KMS-11 (cell line): ENCODE measurements at regions not wholly inside any gene's neighbourhood (a gene's known extent, or its start where the extent isn't known, plus 50 kb on each side); places are given as distances from the start of the nearest gene placed in this dataset.

Source experiments
- H2AFZ ChIP-seq: fragments of 200-600 bp; sonication (generic); 2 replicates; pipeline ENCODE4 v1.6.1; 2016; ENCODE audit warnings: antibody characterized with exemption, mixed run types, low read depth
- H3K27ac ChIP-seq: fragments of 200-600 bp; sonication (generic); 2 replicates; pipeline ENCODE4 v1.6.1; 2016; ENCODE audit warnings: mild to moderate bottlenecking, mixed run types
- H3K27me3 ChIP-seq: fragments of 200-600 bp; sonication (generic); 2 replicates; pipeline ENCODE4 v1.6.1; 2017; ENCODE audit warnings: mild to moderate bottlenecking, low read depth, mixed run types, moderate library complexity; ENCODE audit not compliant: insufficient read depth
- H3K36me3 ChIP-seq: fragments of 200-600 bp; sonication (generic); 2 replicates; pipeline ENCODE4 v1.6.1; 2017; ENCODE audit warnings: mild to moderate bottlenecking, mixed run types; ENCODE audit not compliant: insufficient read depth
- H3K4me1 ChIP-seq: fragments of 200-600 bp; sonication (generic); 2 replicates; pipeline ENCODE4 v1.6.1; 2016; ENCODE audit warnings: mild to moderate bottlenecking, low read depth, mixed run types; ENCODE audit not compliant: poor library complexity, severe bottlenecking
- H3K4me2 ChIP-seq: fragments of 200-600 bp; sonication (generic); 2 replicates; pipeline ENCODE4 v1.7.0; 2016; ENCODE audit warnings: mild to moderate bottlenecking, mixed run types
- H3K4me3 ChIP-seq: fragments of 200-600 bp; sonication (generic); IDR thresholded peaks from 2 replicates; pipeline ENCODE4 v1.6.1; 2017; ENCODE audit warnings: low read depth, low read length, mixed read lengths; ENCODE audit not compliant: insufficient read depth
- H3K79me2 ChIP-seq: fragments of 200-600 bp; sonication (generic); 2 replicates; pipeline ENCODE4 v1.6.1; 2016; ENCODE audit warnings: low read depth, mixed run types; ENCODE audit not compliant: insufficient read depth
- H3K9ac ChIP-seq: fragments of 200-600 bp; sonication (generic); 2 replicates; pipeline ENCODE4 v1.6.1; 2016; ENCODE audit warnings: mild to moderate bottlenecking, mixed run types
- H4K20me1 ChIP-seq: fragments of 200-600 bp; sonication (generic); 2 replicates; pipeline ENCODE4 v1.6.1; 2016; ENCODE audit warnings: mild to moderate bottlenecking, mixed run types; ENCODE audit not compliant: insufficient read depth
- TF ChIP-seq, protein P1 (sequence below): fragments of 200-600 bp; sonication (generic); conservative IDR thresholded peaks from 2 replicates; pipeline ENCODE4 v1.6.1; 2017; ENCODE audit warnings: low read depth, mild to moderate bottlenecking, antibody characterized with exemption, low read length, moderate library complexity, mixed read lengths

DNA sequence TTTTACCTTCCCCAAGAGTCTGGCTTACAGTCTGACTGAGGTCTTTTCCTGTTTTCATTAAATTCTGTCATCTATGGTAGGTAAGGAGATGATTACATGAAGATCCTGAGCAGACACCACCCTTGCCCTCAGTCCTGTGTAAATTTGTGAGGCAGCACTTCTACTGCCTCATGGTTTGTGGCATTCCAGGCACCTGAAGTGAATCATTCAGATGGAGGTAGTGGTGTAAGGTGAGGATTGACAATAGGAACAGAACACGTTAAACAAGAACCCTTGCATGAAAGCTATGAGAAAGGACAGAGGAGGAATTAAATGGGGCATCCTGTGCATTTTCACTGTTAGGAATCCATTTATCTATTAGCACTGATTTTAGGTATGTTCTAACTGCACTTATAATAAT is 618.6 kb downstream of the TLL1 start:
- H4K20me1 ChIP-seq: no peaks in the 10 kb centered on the region
- no peaks in the 10 kb centered on the region for H3K36me3 ChIP-seq
- TF ChIP-seq, protein P1, sequence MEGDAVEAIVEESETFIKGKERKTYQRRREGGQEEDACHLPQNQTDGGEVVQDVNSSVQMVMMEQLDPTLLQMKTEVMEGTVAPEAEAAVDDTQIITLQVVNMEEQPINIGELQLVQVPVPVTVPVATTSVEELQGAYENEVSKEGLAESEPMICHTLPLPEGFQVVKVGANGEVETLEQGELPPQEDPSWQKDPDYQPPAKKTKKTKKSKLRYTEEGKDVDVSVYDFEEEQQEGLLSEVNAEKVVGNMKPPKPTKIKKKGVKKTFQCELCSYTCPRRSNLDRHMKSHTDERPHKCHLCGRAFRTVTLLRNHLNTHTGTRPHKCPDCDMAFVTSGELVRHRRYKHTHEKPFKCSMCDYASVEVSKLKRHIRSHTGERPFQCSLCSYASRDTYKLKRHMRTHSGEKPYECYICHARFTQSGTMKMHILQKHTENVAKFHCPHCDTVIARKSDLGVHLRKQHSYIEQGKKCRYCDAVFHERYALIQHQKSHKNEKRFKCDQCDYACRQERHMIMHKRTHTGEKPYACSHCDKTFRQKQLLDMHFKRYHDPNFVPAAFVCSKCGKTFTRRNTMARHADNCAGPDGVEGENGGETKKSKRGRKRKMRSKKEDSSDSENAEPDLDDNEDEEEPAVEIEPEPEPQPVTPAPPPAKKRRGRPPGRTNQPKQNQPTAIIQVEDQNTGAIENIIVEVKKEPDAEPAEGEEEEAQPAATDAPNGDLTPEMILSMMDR: no peak
- no peaks in the 10 kb centered on the region for H3K27me3 ChIP-seq
- H2AFZ ChIP-seq: no peak overlapping the region
- no peak overlapping the region for H3K4me2 ChIP-seq
- H3K9ac ChIP-seq: no peak overlapping the region
- no peak overlapping the region for H3K4me3 ChIP-seq
- no peaks in the 10 kb centered on the region for H3K4me1 ChIP-seq
- H3K27ac ChIP-seq: no peak overlapping the region
- no peaks in the 10 kb centered on the region for H3K79me2 ChIP-seq

DNA sequence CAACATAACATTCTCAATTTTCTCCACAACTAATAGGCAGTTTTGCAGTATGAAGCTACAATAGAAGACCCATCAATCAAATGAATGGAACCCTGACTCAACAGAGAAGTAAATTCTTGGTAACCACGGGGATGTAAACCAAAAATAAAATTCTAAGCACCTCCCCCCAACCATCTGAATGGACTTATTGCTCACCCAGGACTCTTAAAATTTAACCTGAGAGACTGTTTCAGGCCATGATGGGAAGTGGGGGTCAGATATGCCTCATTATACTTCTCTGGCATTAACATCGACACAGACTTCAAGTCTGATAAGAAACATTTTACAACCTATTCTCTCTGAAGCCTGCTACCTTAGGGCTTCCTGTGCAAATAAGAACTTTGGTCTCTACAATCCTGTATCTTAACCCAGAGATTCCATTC is 620.9 kb downstream of the TLL1 start:
- no peaks in the 10 kb centered on the region for H3K27me3 ChIP-seq
- no peak overlapping the region for H3K4me3 ChIP-seq
- no peak overlapping the region for H2AFZ ChIP-seq
- no peak overlapping the region for H3K27ac ChIP-seq
- H3K79me2 ChIP-seq: no peaks in the 10 kb centered on the region
- no peak overlapping the region for H3K9ac ChIP-seq
- no peak overlapping the region for H3K4me2 ChIP-seq
- TF ChIP-seq, protein P1: no peak
- no peaks in the 10 kb centered on the region for H3K36me3 ChIP-seq
- no peaks in the 10 kb centered on the region for H4K20me1 ChIP-seq
- no peaks in the 10 kb centered on the region for H3K4me1 ChIP-seq

GRCh38 chr4:166498546-166498945 is 625.5 kb downstream of the TLL1 start:
- H3K4me2 ChIP-seq: no peak overlapping the region
- no peak overlapping the region for H3K27ac ChIP-seq
- H3K36me3 ChIP-seq: no peaks in the 10 kb centered on the region
- no peaks in the 10 kb centered on the region for H3K79me2 ChIP-seq
- H3K4me3 ChIP-seq: no peak overlapping the region
- no peaks in the 10 kb centered on the region for H3K4me1 ChIP-seq
- H3K27me3 ChIP-seq: no peaks in the 10 kb centered on the region
- TF ChIP-seq, protein P1: no peak
- no peak overlapping the region for H3K9ac ChIP-seq
- no peaks in the 10 kb centered on the region for H4K20me1 ChIP-seq
- no peak overlapping the region for H2AFZ ChIP-seq

DNA sequence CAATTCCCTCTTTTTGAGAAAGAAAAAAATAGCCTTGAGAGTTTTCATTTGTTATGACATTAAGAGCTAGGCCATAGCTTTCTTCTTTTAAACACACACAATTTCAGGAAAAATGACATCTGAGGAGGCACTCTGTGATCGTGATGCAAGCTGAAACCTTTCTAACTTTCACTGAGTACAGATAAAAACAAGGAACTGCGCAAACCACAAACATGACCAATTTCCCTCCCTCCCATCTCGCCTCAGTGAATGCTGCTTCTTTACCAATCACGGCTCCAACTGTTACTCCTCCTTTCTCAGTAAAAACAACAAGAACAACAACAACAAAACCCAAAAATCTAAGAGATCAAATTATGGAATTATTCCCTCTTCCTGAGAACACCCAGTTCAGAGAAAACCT is 626.8 kb downstream of the TLL1 start:
- TF ChIP-seq, protein P1: no peak
- Histone ChIP-seq H3K4me1 (no peaks in the 10 kb centered on the region), H4K20me1 (no peaks in the 10 kb centered on the region), H3K4me2 (no peak overlapping the region), H3K79me2 (no peaks in the 10 kb centered on the region), H2AFZ (no peak overlapping the region), H3K9ac (no peak overlapping the region), H3K36me3 (no peaks in the 10 kb centered on the region), H3K4me3 (no peak overlapping the region), H3K27ac (no peak overlapping the region), H3K27me3 (no peaks in the 10 kb centered on the region)
